CD4-positive, alpha-beta T cell (primary cell): ENCODE measurements at regions not wholly inside any gene's neighbourhood (a gene's known extent, or its start where the extent isn't known, plus 50 kb on each side); places are given as distances from the start of the nearest gene placed in this dataset.
A peak's percentile ranks its signal among the peaks of the same experiment; 100 is the strongest.
"Not testable (repeated sequence)": the region's sequence is repeated elsewhere in the genome, so short reads cannot be mapped to it uniquely, and the experiment has no call there.

Experiments
- ATAC-seq: fragments of 200-7000 bp; cut with Tn5 transposase; one replicate; pipeline ENCODE4 v1.10.0; 2022; ENCODE audit warnings: mild to moderate bottlenecking; ENCODE audit not compliant: poor library complexity
- CTCF ChIA-PET: fragments of 350-600 bp; sonication (Branson Sonifier 250); formaldehyde crosslinking; loops from one replicate; lab custom pipeline; 2021; ENCODE audit warnings: antibody characterized with exemption, inconsistent platforms; lab: Charles Lee
- POLR2A ChIA-PET: fragments of 350-600 bp; sonication (Branson Sonifier 250); formaldehyde crosslinking; loops from one replicate; lab custom pipeline; 2021; ENCODE audit warnings: antibody characterized with exemption, inconsistent platforms; lab: Charles Lee
- DNase-seq, 14 experiments: peaks; one replicate each; pipeline ENCODE4 v3.0.0-alpha.2; 2013 to 2020; ENCODE audit warnings: mixed read lengths in 2 of 14
- H3K27ac ChIP-seq, 2 donors: one replicate each; pipeline versions ENCODE4 v1.5.1 to v1.7.0; 2013; ENCODE audit warnings: low read length in 2 of 2, low read depth in 1 of 2, mild to moderate bottlenecking in 1 of 2
- H3K27me3 ChIP-seq, 2 experiments: 1 replicate in 1 of 2; 2 replicates in 1 of 2; pipeline versions ENCODE4 v1.6.1 to v1.7.0; 2013; ENCODE audit warnings: low read length in 2 of 2, control low read depth in 1 of 2, mild to moderate bottlenecking in 1 of 2, moderate library complexity in 1 of 2; ENCODE audit not compliant: insufficient read depth in 2 of 2, control insufficient read depth in 1 of 2
- H3K36me3 ChIP-seq: one replicate; pipeline ENCODE4 v1.6.1; 2013; ENCODE audit warnings: low read length, control low read depth; ENCODE audit not compliant: insufficient read depth
- H3K4me1 ChIP-seq: one replicate; pipeline ENCODE4 v1.6.1; 2013; ENCODE audit warnings: low read length, control low read depth; ENCODE audit not compliant: insufficient read depth
- H3K4me3 ChIP-seq: one replicate; pipeline ENCODE4 v1.5.1; 2013; ENCODE audit warnings: mild to moderate bottlenecking, low read length, moderate library complexity
- H3K9me3 ChIP-seq, 2 experiments: 1 replicate in 1 of 2; 2 replicates in 1 of 2; pipeline versions ENCODE4 v1.6.1 to v1.7.0; 2013; ENCODE audit warnings: low read length in 2 of 2, mild to moderate bottlenecking in 2 of 2, control low read depth in 1 of 2, moderate library complexity in 1 of 2; ENCODE audit not compliant: control insufficient read depth in 1 of 2, insufficient read depth in 1 of 2
- H3K27ac Mint-ChIP-seq: one replicate; pipeline ENCODE4 v1.8.0; 2020; ENCODE audit warnings: mixed read lengths
- H3K27me3 Mint-ChIP-seq: one replicate; pipeline ENCODE4 v1.8.0; 2021; ENCODE audit warnings: mixed read lengths
- H3K36me3 Mint-ChIP-seq: one replicate; pipeline ENCODE4 v1.8.0; 2021; ENCODE audit warnings: low read depth, mixed read lengths
- H3K4me1 Mint-ChIP-seq: one replicate; pipeline ENCODE4 v1.8.0; 2021; ENCODE audit warnings: low read depth, mixed read lengths
- H3K4me3 Mint-ChIP-seq: one replicate; pipeline ENCODE4 v1.8.0; 2020; ENCODE audit warnings: mild to moderate bottlenecking, mixed read lengths
- H3K9me3 Mint-ChIP-seq: one replicate; pipeline ENCODE4 v1.8.0; 2020; ENCODE audit warnings: mixed read lengths
- intact Hi-C, 2 experiments: fragments of 100-400 bp; cut with DNase I in 1 of 2; cut with micrococcal nuclease in 1 of 2; formaldehyde crosslinking; loops; one replicate each; pipeline versions ENCODE4 v1.15.1 to v1.9.0; 2023 to 2025; cut with DNase I, micrococcal nuclease
- TF ChIP-seq, protein P1 (sequence below): fragments of 200-600 bp; IDR thresholded peaks from one replicate; pipeline ENCODE4 v1.8.0; 2022; ENCODE audit warnings: antibody characterized with exemption, mild to moderate bottlenecking

- no peaks in the 10 kb centered on the region for H3K4me1 Mint-ChIP-seq
- POLR2A ChIA-PET, result no interaction called here
Measured at GRCh38 chr5:62814991-62815390, 236.4 kb downstream of the LRRC70 start.

GRCh38 chr5:62812621-62813255, 234.1 kb downstream of the LRRC70 start:
- ChIA-PET CTCF (no interaction called here), POLR2A (no interaction called here)
- no peaks in the 10 kb centered on the region for H3K36me3 Mint-ChIP-seq
- H3K36me3 ChIP-seq, result no peaks in the 10 kb centered on the region
- H3K9me3 ChIP-seq, result no peaks in the 10 kb centered on the region
- H3K4me3 ChIP-seq, result no peak overlapping the region
- H3K4me1 ChIP-seq, result no peaks in the 10 kb centered on the region
- H3K4me1 Mint-ChIP-seq, result no peaks in the 10 kb centered on the region
- no peak for DNase-seq
- intact Hi-C loops, result no loop called here
- H3K27ac Mint-ChIP-seq, result no peak overlapping the region
- peaks cover 9% of the 10 kb centered on the region for H3K9me3 Mint-ChIP-seq
- no peak for ATAC-seq
- H3K27me3 Mint-ChIP-seq, result peaks cover 49% of the 10 kb centered on the region
- no peak overlapping the region for H3K4me3 Mint-ChIP-seq
- H3K27ac ChIP-seq, result no peak overlapping the region
- no peaks in the 10 kb centered on the region for H3K27me3 ChIP-seq
- TF ChIP-seq, protein P1, sequence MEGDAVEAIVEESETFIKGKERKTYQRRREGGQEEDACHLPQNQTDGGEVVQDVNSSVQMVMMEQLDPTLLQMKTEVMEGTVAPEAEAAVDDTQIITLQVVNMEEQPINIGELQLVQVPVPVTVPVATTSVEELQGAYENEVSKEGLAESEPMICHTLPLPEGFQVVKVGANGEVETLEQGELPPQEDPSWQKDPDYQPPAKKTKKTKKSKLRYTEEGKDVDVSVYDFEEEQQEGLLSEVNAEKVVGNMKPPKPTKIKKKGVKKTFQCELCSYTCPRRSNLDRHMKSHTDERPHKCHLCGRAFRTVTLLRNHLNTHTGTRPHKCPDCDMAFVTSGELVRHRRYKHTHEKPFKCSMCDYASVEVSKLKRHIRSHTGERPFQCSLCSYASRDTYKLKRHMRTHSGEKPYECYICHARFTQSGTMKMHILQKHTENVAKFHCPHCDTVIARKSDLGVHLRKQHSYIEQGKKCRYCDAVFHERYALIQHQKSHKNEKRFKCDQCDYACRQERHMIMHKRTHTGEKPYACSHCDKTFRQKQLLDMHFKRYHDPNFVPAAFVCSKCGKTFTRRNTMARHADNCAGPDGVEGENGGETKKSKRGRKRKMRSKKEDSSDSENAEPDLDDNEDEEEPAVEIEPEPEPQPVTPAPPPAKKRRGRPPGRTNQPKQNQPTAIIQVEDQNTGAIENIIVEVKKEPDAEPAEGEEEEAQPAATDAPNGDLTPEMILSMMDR, result no peak

More at GRCh38 chr5:62814991-62815390, 236.4 kb downstream of the LRRC70 start:
- TF ChIP-seq, protein P1, result no peak
- Histone ChIP-seq H3K27ac (no peak overlapping the region), H3K4me1 (no peaks in the 10 kb centered on the region), H3K9me3 (no peaks in the 10 kb centered on the region), H3K4me3 (no peak overlapping the region), H3K36me3 (no peaks in the 10 kb centered on the region), H3K27me3 (no peaks in the 10 kb centered on the region)
- Mint-ChIP-seq H3K9me3 (peaks cover 5% of the 10 kb centered on the region), H3K27ac (no peak overlapping the region), H3K4me3 (no peak overlapping the region), H3K36me3 (no peaks in the 10 kb centered on the region), H3K27me3 (peaks cover 32% of the 10 kb centered on the region)
- no peak for DNase-seq
- ATAC-seq, result no peak
- CTCF ChIA-PET, result no interaction called here
- intact Hi-C loops, result no loop called here

DNA sequence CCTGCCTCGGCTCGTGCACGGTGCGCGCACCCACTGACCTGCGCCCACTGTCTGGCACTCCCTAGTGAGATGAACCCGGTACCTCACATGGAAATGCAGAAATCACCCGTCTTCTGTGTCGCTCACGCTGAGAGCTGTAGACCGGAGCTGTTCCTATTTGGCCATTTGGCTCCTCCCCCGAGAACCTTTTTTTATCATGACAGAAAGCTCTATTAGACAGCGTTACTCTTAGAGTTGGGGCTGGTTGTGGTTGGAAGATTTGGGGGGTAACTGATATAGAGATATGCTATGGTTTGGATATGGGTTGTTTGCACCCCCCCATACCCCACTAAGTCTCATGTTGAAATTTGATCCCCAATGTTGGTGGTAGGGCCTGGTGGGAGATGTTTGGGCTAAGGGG, 226.2 kb downstream of the LRRC70 start:
- peak overlapping the region; percentile 84 for H3K4me3 Mint-ChIP-seq
- DNase-seq, H3K36me3 ChIP-seq, H3K27me3 ChIP-seq, H3K27ac Mint-ChIP-seq, CTCF ChIA-PET, H3K4me1 ChIP-seq, H3K4me1 Mint-ChIP-seq, H3K4me3 ChIP-seq, POLR2A ChIA-PET, H3K27ac ChIP-seq, ATAC-seq, H3K9me3 ChIP-seq, intact Hi-C loops, H3K9me3 Mint-ChIP-seq, H3K36me3 Mint-ChIP-seq: not testable (repeated sequence)
- H3K27me3 Mint-ChIP-seq, result peaks cover 33% of the 10 kb centered on the region

DNA sequence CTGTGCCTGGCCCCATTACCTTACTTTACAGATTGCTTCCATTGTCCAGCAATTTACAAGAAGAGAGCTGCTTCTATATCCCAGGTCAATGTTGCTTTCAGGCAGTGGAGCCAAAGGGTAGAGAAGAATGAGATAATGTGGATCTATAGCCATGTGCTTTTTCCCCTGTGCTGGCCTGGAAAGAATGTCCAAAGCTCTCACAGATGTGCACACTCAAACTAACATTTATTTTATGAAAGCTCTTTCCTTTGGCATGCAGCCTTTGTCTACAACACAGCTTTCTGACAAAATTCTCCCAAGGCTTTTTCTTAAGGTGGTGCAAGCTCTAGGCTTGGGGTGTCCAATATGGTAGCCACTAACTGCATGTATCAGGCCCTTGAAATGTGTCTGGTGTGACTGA, 217.3 kb downstream of the LRRC70 start:
- intact Hi-C loops, result no loop called here

More for the DNA sequence above, 217.3 kb downstream of the LRRC70 start:
- Histone ChIP-seq H3K36me3 (no peaks in the 10 kb centered on the region), H3K4me3 (no peak overlapping the region), H3K4me1 (no peaks in the 10 kb centered on the region), H3K9me3 (peaks cover 5 to 14% of the 10 kb centered on the region in 2 experiments), H3K27ac (no peak overlapping the region), H3K27me3 (no peaks in the 10 kb centered on the region)
- ChIA-PET CTCF (no interaction called here), POLR2A (no interaction called here)
- ATAC-seq, result no peak
- H3K4me3 Mint-ChIP-seq, result no peak overlapping the region
- TF ChIP-seq, protein P1, result no peak
- DNase-seq, result no peak
- H3K27me3 Mint-ChIP-seq, result no peaks in the 10 kb centered on the region
- no peaks in the 10 kb centered on the region for H3K36me3 Mint-ChIP-seq
- H3K4me1 Mint-ChIP-seq, result no peaks in the 10 kb centered on the region
- H3K27ac Mint-ChIP-seq, result no peak overlapping the region
- peaks cover 13% of the 10 kb centered on the region for H3K9me3 Mint-ChIP-seq
